ENCODE measurements at regions not wholly inside any gene's neighbourhood (a gene's known extent, or its start where the extent isn't known, plus 50 kb on each side); places are given as distances from the start of the nearest gene placed in this dataset.

- Histone ChIP-seq H3K4me2 (ENCODE audit: insufficient read depth, low read length, poor library complexity, severe bottlenecking) (no peak overlapping the region), H3K4me3 (ENCODE audit: low read length in 2 of 2) (no peak overlapping the region), H2AFZ (ENCODE audit: low read length) (no peak overlapping the region), H3K9me3 (replicated peaks in 1 of 2; ENCODE audit: control insufficient read depth in 2 of 2, insufficient read depth in 1 of 2, low read depth in 1 of 2, low read length in 2 of 2) (peaks cover 3% of the 10 kb centered on the region in 2 donors), H2BK15ac (ENCODE audit: low read length) (no peak overlapping the region), H3K27me3 (ENCODE audit: control insufficient read depth in 3 of 3, insufficient read depth in 3 of 3, low read depth in 1 of 3, low read length in 3 of 3) (no peaks in the 10 kb centered on the region), H3K27ac (replicated peaks; ENCODE audit: low read length) (no peak overlapping the region), H3K23ac (ENCODE audit: low read depth, low read length, poor library complexity) (no peak overlapping the region), H4K8ac (ENCODE audit: low read depth, low read length) (no peak overlapping the region), H2BK120ac (ENCODE audit: low read depth, low read length) (no peak overlapping the region), H3K79me1 (ENCODE audit: low read depth, low read length) (no peaks in the 10 kb centered on the region), H2BK5ac (ENCODE audit: low read length) (no peak overlapping the region), H4K91ac (ENCODE audit: low read depth, low read length, poor library complexity) (no peak overlapping the region), H3K36me3 (replicated peaks in 1 of 2; ENCODE audit: control insufficient read depth in 2 of 2, insufficient read depth in 2 of 2, low read length in 2 of 2) (no peaks in the 10 kb centered on the region), H3K18ac (ENCODE audit: low read length) (peak overlapping the region; percentile 22), H3K4me1 (ENCODE audit: control insufficient read depth in 2 of 2, insufficient read depth in 1 of 2, low read depth in 1 of 2, low read length in 2 of 2) (no peaks in the 10 kb centered on the region), H2AK5ac (ENCODE audit: low read depth, low read length) (no peak overlapping the region), H3K4ac (ENCODE audit: low read length) (no peak overlapping the region), H3K9ac (ENCODE audit: low read depth, low read length, poor library complexity) (no peak overlapping the region), H3K14ac (ENCODE audit: low read length) (no peak overlapping the region), H2BK12ac (ENCODE audit: low read length) (no peak overlapping the region)
- no CpG with 5 or more reads among the region's 8 CpGs for WGBS, 2 donors (ENCODE audit: extremely low coverage in 2 of 2, insufficient read length in 2 of 2, insufficient replicate concordance in 1 of 2)
- DNase-seq (ENCODE audit: low spot score), result no peak
These were observed 136.8 kb upstream of the OTOS start for GRCh38 chr2:240277073-240277806.

DNA sequence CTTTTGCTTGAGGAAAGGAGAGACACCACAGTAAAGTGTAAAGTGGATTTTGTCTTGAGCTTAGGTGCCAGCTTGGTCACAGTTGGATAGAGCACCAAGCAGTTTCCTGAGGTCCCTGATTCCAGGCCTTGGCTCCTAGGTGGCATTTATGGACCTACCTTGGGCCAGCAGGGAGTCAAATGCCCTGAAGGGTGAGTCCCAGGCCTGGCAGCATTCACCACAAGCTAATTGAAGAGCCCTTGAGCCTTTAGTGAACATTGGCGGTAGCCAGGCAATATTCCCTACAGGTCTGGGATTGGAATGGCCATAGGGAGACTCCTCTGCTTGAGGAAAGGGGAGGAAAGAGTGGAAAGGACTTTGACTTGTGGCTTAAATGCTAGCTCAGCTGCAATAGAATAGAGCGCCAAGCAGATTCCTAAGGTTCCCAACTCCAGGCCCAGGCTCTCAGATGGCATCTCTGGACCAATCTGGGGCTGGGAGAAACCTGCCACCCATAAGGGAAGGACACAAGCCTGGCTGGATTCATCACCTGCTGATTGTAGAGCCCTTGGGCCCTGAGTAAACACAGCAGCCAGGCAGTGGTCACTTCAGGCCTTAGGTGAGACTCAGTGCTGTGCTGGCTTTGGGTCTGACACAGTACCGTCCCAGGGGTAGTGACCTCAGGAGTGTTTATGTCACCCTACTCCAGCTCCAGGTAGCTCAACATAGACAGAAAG lies 137.5 kb upstream of the OTOS start:
- Histone ChIP-seq H2AFZ (ENCODE audit: low read length) (no peak overlapping the region), H2BK120ac (ENCODE audit: low read depth, low read length) (no peak overlapping the region), H2AK5ac (ENCODE audit: low read depth, low read length) (no peak overlapping the region), H3K4ac (ENCODE audit: low read length) (no peak overlapping the region), H3K79me1 (ENCODE audit: low read depth, low read length) (no peaks in the 10 kb centered on the region), H3K4me1 (ENCODE audit: control insufficient read depth in 2 of 2, insufficient read depth in 1 of 2, low read depth in 1 of 2, low read length in 2 of 2) (no peaks in the 10 kb centered on the region), H2BK12ac (ENCODE audit: low read length) (no peak overlapping the region), H3K9me3 (replicated peaks in 1 of 2; ENCODE audit: control insufficient read depth in 2 of 2, insufficient read depth in 1 of 2, low read depth in 1 of 2, low read length in 2 of 2) (peaks cover 0 to 3% of the 10 kb centered on the region in 2 donors), H3K36me3 (replicated peaks in 1 of 2; ENCODE audit: control insufficient read depth in 2 of 2, insufficient read depth in 2 of 2, low read length in 2 of 2) (no peaks in the 10 kb centered on the region), H2BK15ac (ENCODE audit: low read length) (no peak overlapping the region), H3K4me3 (ENCODE audit: low read length in 2 of 2) (no peak overlapping the region), H3K9ac (ENCODE audit: low read depth, low read length, poor library complexity) (no peak overlapping the region), H3K18ac (ENCODE audit: low read length) (no peak overlapping the region), H3K14ac (ENCODE audit: low read length) (no peak overlapping the region), H4K8ac (ENCODE audit: low read depth, low read length) (no peak overlapping the region), H2BK5ac (ENCODE audit: low read length) (no peak overlapping the region), H3K23ac (ENCODE audit: low read depth, low read length, poor library complexity) (no peak overlapping the region), H3K4me2 (ENCODE audit: insufficient read depth, low read length, poor library complexity, severe bottlenecking) (no peak overlapping the region), H3K27me3 (ENCODE audit: control insufficient read depth in 3 of 3, insufficient read depth in 3 of 3, low read depth in 1 of 3, low read length in 3 of 3) (no peaks in the 10 kb centered on the region), H3K27ac (replicated peaks; ENCODE audit: low read length) (no peak overlapping the region), H4K91ac (ENCODE audit: low read depth, low read length, poor library complexity) (no peak overlapping the region)
- WGBS, 2 donors (ENCODE audit: extremely low coverage in 2 of 2, insufficient read length in 2 of 2, insufficient replicate concordance in 1 of 2), result no CpG with 5 or more reads among the region's 3 CpGs
- DNase-seq (ENCODE audit: low spot score), result no peak

DNA sequence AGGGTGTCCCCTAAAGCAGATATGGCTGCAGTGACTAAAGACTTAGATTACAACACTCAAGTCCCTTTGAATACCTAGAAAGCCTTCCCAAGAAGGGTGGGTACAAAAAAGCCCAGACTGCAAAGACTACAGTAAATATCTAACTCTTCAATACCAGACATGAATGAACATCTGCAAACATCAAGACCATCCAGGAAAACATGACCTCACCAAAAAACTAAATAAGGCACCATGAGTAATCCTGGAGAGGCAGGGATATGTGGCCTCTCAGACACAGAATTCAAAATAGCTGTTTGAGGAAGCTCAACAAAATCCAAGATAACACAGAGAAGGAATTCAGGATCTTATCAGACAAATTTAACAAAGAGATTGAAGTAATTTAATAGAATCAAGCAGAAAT lies 138.2 kb upstream of the OTOS start:
- no peaks in the 10 kb centered on the region for H3K27me3 ChIP-seq (ENCODE audit: control insufficient read depth in 3 of 3, insufficient read depth in 3 of 3, low read depth in 1 of 3, low read length in 3 of 3)
- no peak overlapping the region for H3K4me3 ChIP-seq (ENCODE audit: low read length in 2 of 2)
- H3K4ac ChIP-seq (ENCODE audit: low read length), result no peak overlapping the region
- no peak overlapping the region for H2AK5ac ChIP-seq (ENCODE audit: low read depth, low read length)
- peaks cover 0 to 4% of the 10 kb centered on the region in 2 donors for H3K9me3 ChIP-seq (replicated peaks in 1 of 2; ENCODE audit: control insufficient read depth in 2 of 2, insufficient read depth in 1 of 2, low read depth in 1 of 2, low read length in 2 of 2)
- no peak overlapping the region for H4K8ac ChIP-seq (ENCODE audit: low read depth, low read length)
- H2AFZ ChIP-seq (ENCODE audit: low read length), result no peak overlapping the region
- H3K27ac ChIP-seq (replicated peaks; ENCODE audit: low read length), result no peak overlapping the region
- H2BK120ac ChIP-seq (ENCODE audit: low read depth, low read length), result no peak overlapping the region
- no peak for DNase-seq (ENCODE audit: low spot score)
- H3K36me3 ChIP-seq (replicated peaks in 1 of 2; ENCODE audit: control insufficient read depth in 2 of 2, insufficient read depth in 2 of 2, low read length in 2 of 2), result no peaks in the 10 kb centered on the region
- H3K4me1 ChIP-seq (ENCODE audit: control insufficient read depth in 2 of 2, insufficient read depth in 1 of 2, low read depth in 1 of 2, low read length in 2 of 2), result no peaks in the 10 kb centered on the region
- H3K4me2 ChIP-seq (ENCODE audit: insufficient read depth, low read length, poor library complexity, severe bottlenecking), result no peak overlapping the region
- H3K79me1 ChIP-seq (ENCODE audit: low read depth, low read length), result no peaks in the 10 kb centered on the region
- H4K91ac ChIP-seq (ENCODE audit: low read depth, low read length, poor library complexity), result no peak overlapping the region
- H3K18ac ChIP-seq (ENCODE audit: low read length), result no peak overlapping the region
- no peak overlapping the region for H3K23ac ChIP-seq (ENCODE audit: low read depth, low read length, poor library complexity)
- H3K14ac ChIP-seq (ENCODE audit: low read length), result no peak overlapping the region
- H2BK15ac ChIP-seq (ENCODE audit: low read length), result no peak overlapping the region
- H2BK12ac ChIP-seq (ENCODE audit: low read length), result no peak overlapping the region
- no peak overlapping the region for H2BK5ac ChIP-seq (ENCODE audit: low read length)
- no peak overlapping the region for H3K9ac ChIP-seq (ENCODE audit: low read depth, low read length, poor library complexity)

- Histone ChIP-seq H3K36me3 (replicated peaks in 1 of 2; ENCODE audit: control insufficient read depth in 2 of 2, insufficient read depth in 2 of 2, low read length in 2 of 2) (no peaks in the 10 kb centered on the region), H4K91ac (ENCODE audit: low read depth, low read length, poor library complexity) (no peak overlapping the region), H3K4ac (ENCODE audit: low read length) (no peak overlapping the region), H3K9me3 (replicated peaks in 1 of 2; ENCODE audit: control insufficient read depth in 2 of 2, insufficient read depth in 1 of 2, low read depth in 1 of 2, low read length in 2 of 2) (peaks cover 0 to 5% of the 10 kb centered on the region in 2 donors), H3K4me3 (ENCODE audit: low read length in 2 of 2) (no peak overlapping the region), H2BK15ac (ENCODE audit: low read length) (no peak overlapping the region), H3K27ac (replicated peaks; ENCODE audit: low read length) (no peak overlapping the region), H3K79me1 (ENCODE audit: low read depth, low read length) (no peaks in the 10 kb centered on the region), H2AFZ (ENCODE audit: low read length) (no peak overlapping the region), H3K23ac (ENCODE audit: low read depth, low read length, poor library complexity) (no peak overlapping the region), H4K8ac (ENCODE audit: low read depth, low read length) (no peak overlapping the region), H2AK5ac (ENCODE audit: low read depth, low read length) (no peak overlapping the region), H3K4me1 (ENCODE audit: control insufficient read depth in 2 of 2, insufficient read depth in 1 of 2, low read depth in 1 of 2, low read length in 2 of 2) (no peaks in the 10 kb centered on the region), H2BK12ac (ENCODE audit: low read length) (no peak overlapping the region), H3K18ac (ENCODE audit: low read length) (no peak overlapping the region), H3K4me2 (ENCODE audit: insufficient read depth, low read length, poor library complexity, severe bottlenecking) (no peak overlapping the region), H2BK120ac (ENCODE audit: low read depth, low read length) (no peak overlapping the region), H3K9ac (ENCODE audit: low read depth, low read length, poor library complexity) (no peak overlapping the region), H2BK5ac (ENCODE audit: low read length) (no peak overlapping the region), H3K14ac (ENCODE audit: low read length) (no peak overlapping the region), H3K27me3 (ENCODE audit: control insufficient read depth in 3 of 3, insufficient read depth in 3 of 3, low read depth in 1 of 3, low read length in 3 of 3) (no peaks in the 10 kb centered on the region)
- DNase-seq (ENCODE audit: low spot score), result no peak
- WGBS, 2 donors (ENCODE audit: extremely low coverage in 2 of 2, insufficient read length in 2 of 2, insufficient replicate concordance in 1 of 2), result no CpG with 5 or more reads among the region's 2 CpGs
These were observed 140.2 kb upstream of the OTOS start for GRCh38 chr2:240280621-240281020.
